Activated CD4-positive, alpha-beta T cell treated with anti-CD3 and anti-CD28 coated beads, Interleukin-2, amount 10 ng/mL, durations not matched to agents 7 days and 5 days (primary cell): ENCODE measurements at regions not wholly inside any gene's neighbourhood (a gene's known extent, or its start where the extent isn't known, plus 50 kb on each side); places are given as distances from the start of the nearest gene placed in this dataset.

Source experiments
- CTCF ChIA-PET: fragments of 350-600 bp; sonication (Branson Sonifier 250); formaldehyde crosslinking; loops from one replicate; lab custom pipeline; 2021; ENCODE audit warnings: antibody characterized with exemption; lab: Charles Lee
- POLR2A ChIA-PET: fragments of 350-600 bp; sonication (Branson Sonifier 250); formaldehyde crosslinking; loops from one replicate; lab custom pipeline; 2021; ENCODE audit warnings: antibody characterized with exemption; lab: Charles Lee
- DNase-seq: peaks from one replicate; pipeline ENCODE4 v3.0.0-alpha.2; 2020
- H3K27ac Mint-ChIP-seq: one replicate; pipeline ENCODE4 v1.8.0; 2021; ENCODE audit warnings: mild to moderate bottlenecking, moderate library complexity, mixed read lengths
- H3K27me3 Mint-ChIP-seq: one replicate; pipeline ENCODE4 v1.8.0; 2021; ENCODE audit warnings: mixed read lengths
- H3K36me3 Mint-ChIP-seq: one replicate; pipeline ENCODE4 v1.8.0; 2021; ENCODE audit warnings: low read depth, mixed read lengths
- H3K4me1 Mint-ChIP-seq: one replicate; pipeline ENCODE4 v1.8.0; 2021; ENCODE audit warnings: mixed read lengths
- H3K4me3 Mint-ChIP-seq: one replicate; pipeline ENCODE4 v1.8.0; 2021; ENCODE audit warnings: mild to moderate bottlenecking, moderate library complexity, mixed read lengths
- H3K9me3 Mint-ChIP-seq: one replicate; pipeline ENCODE4 v1.8.0; 2021; ENCODE audit warnings: mixed read lengths

DNA sequence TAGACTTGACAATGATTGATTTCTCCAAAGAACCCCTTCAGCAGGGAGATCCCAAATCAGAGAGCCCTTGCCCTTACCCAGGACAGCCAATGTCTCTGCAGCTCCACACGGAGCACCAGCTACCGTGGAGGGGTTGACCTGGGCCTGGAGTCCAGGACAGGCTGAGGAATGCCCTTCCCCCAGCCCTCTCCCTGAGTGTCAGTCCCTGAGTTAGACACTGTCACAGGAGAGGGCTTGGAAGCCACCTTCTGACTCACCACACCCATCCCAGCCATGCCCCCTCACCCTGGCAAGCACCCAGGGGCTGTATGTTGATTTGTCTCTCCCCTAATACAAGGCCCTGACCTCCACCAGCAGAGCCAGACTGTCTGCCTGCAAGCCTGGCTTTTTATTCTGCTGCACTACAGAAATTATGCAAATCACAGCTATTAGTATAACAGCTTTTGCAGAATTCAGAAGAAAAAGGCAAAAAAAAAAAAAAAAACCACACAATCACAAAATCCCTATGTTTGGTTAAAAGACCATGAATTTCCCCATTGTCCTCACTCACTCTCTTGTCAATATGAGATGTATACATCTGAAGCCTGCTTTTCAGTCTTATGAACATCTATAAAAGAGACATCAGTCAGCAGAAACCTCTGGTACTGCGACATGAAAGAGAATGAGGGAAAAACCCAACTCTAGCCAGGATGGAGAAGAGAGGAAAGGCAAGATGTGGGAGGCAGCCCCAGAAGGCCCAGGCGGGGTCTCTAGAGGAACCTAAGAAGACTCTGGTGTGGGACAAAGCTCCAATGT is 240.7 kb downstream of the UQCRFS1 start:
- H3K9me3 Mint-ChIP-seq: no peaks in the 10 kb centered on the region
- no peaks in the 10 kb centered on the region for H3K36me3 Mint-ChIP-seq
- ChIA-PET CTCF (no interaction called here), POLR2A (no interaction called here)
- no peak for DNase-seq
- no peaks in the 10 kb centered on the region for H3K27me3 Mint-ChIP-seq
- H3K27ac Mint-ChIP-seq: no peak overlapping the region
- H3K4me3 Mint-ChIP-seq: no peak overlapping the region
- no peaks in the 10 kb centered on the region for H3K4me1 Mint-ChIP-seq

DNA sequence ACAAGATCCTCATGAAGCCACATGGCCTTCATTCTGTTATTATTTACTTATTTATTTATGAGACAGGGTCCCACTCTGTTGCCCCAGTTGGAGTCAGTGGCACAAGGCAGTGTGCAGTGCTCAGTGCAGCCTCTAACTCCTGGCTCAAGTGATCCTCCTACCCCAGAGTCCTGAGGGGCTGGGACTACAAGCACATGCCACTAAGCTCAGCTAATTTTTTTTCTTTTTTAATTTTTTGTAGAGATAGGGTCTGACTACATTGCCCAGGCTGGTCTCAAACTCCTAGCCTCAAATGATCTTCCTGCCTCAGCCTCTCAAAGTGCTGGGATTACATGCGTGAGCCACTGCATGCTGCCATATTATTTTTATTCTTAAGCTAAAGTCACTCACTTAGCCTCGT is 241.4 kb downstream of the UQCRFS1 start:
- POLR2A ChIA-PET: no interaction called here
- no peak overlapping the region for H3K27ac Mint-ChIP-seq

DNA sequence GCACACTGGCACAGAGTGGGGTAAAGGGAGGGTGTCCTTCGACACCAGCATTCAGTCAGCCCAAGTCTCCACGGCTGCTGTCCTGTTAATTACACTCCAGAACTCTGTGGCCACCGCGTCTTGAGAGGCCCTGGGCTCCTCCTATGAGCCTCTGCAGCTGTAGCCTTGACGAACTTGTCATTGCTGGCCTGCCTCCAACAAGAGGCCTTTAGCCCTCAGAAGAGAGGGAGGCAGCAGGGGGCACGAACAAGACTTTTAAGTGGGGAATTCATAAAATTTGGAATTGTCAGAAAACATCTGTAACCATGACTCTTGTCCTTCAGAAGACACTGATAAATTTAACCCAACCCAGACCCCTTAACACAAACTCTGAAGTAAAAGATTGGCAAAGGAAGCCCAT is 241.9 kb downstream of the UQCRFS1 start:
- Mint-ChIP-seq H3K27ac (no peak overlapping the region), H3K9me3 (no peaks in the 10 kb centered on the region), H3K36me3 (no peaks in the 10 kb centered on the region), H3K4me3 (no peak overlapping the region), H3K4me1 (no peaks in the 10 kb centered on the region), H3K27me3 (no peaks in the 10 kb centered on the region)
- ChIA-PET CTCF (no interaction called here), POLR2A (no interaction called here)
- DNase-seq: no peak

More for the DNA sequence above, 241.4 kb downstream of the UQCRFS1 start:
- no peak overlapping the region for H3K4me3 Mint-ChIP-seq
- CTCF ChIA-PET: no interaction called here
- no peaks in the 10 kb centered on the region for H3K36me3 Mint-ChIP-seq
- H3K4me1 Mint-ChIP-seq: no peaks in the 10 kb centered on the region
- DNase-seq: no peak
- no peaks in the 10 kb centered on the region for H3K9me3 Mint-ChIP-seq
- no peaks in the 10 kb centered on the region for H3K27me3 Mint-ChIP-seq

DNA sequence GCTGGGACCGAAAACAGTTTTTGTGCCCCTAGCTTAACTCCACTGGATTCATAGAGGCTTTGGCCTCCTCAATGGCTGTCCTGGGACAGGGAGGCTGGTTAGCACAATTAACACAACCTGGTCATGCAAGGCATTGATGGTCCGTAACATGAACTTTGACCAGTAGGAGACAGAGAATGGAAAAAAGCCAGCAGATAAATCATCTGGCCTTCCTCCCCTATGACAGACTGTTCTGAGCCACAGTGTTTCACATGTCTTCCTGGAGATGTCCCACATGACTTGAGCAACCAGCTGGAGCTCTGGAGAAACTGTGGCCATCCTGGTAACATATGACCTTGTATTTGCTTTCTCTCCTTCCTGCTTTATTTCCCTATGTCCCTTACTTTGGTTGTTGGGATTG is 244.2 kb downstream of the UQCRFS1 start:
- Mint-ChIP-seq H3K36me3 (no peaks in the 10 kb centered on the region), H3K9me3 (no peaks in the 10 kb centered on the region), H3K4me1 (no peaks in the 10 kb centered on the region), H3K27me3 (no peaks in the 10 kb centered on the region), H3K27ac (no peak overlapping the region), H3K4me3 (no peak overlapping the region)
- no peak for DNase-seq
- POLR2A ChIA-PET: no interaction called here
- CTCF ChIA-PET: no interaction called here

DNA sequence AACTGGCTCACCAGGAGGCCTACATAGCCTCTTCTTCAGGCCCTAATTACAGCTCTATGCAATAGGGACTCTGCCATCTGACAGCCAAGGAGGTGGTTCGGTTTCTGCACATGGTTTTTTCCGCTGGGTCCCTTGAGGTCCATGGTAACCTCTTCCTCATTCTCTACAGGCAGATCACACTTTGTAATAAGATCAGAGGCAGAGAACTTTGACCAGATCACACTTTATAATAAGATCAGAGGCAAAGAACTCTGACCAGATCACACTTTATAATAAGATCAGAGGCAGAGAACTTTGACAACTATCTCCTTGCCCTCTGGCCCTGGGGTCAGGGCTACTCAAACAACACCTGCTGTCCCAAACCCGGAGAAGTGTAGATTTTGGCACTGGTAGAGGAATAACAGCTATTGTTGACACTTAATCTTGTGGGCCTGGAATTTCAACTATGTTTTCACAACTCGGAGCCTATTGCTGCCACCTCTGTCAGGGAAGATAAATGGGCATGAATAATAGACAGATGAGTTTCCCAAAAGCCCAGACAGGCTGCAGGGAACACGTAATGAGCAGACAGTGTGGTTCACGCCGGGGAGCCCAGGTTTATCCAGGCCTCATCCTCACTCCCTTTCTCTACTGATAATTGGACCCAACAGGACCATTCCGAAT is 246.1 kb downstream of the UQCRFS1 start:
- no peaks in the 10 kb centered on the region for H3K9me3 Mint-ChIP-seq
- H3K4me3 Mint-ChIP-seq: no peak overlapping the region
- ChIA-PET CTCF (no interaction called here), POLR2A (no interaction called here)
- no peaks in the 10 kb centered on the region for H3K27me3 Mint-ChIP-seq
- no peaks in the 10 kb centered on the region for H3K36me3 Mint-ChIP-seq
- no peak overlapping the region for H3K27ac Mint-ChIP-seq
- no peaks in the 10 kb centered on the region for H3K4me1 Mint-ChIP-seq
- no peak for DNase-seq

DNA sequence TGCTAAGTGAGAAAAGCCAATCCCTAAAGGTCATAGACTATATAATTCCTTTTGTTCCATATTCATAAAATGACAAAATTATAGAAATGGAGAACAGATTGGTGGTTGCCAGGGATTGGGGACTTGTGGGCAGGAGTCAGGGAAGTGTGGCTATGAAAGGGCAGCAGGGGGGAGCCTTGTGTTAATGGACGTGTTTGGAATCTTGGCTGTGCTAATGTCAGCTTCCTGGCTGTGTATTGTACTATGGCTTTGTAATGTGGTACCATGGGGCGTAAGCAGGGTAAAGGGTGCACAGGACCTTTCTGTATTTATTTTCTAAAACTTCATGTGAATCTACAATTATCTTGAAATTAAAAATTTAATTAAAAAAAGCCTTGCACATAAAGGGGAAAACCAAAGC is 248.5 kb downstream of the UQCRFS1 start:
- CTCF ChIA-PET: no interaction called here
- DNase-seq: no peak
- H3K4me3 Mint-ChIP-seq: no peak overlapping the region
- no peaks in the 10 kb centered on the region for H3K9me3 Mint-ChIP-seq
- no peak overlapping the region for H3K27ac Mint-ChIP-seq
- H3K4me1 Mint-ChIP-seq: no peaks in the 10 kb centered on the region
- no peaks in the 10 kb centered on the region for H3K36me3 Mint-ChIP-seq
- POLR2A ChIA-PET: no interaction called here
- no peaks in the 10 kb centered on the region for H3K27me3 Mint-ChIP-seq

DNA sequence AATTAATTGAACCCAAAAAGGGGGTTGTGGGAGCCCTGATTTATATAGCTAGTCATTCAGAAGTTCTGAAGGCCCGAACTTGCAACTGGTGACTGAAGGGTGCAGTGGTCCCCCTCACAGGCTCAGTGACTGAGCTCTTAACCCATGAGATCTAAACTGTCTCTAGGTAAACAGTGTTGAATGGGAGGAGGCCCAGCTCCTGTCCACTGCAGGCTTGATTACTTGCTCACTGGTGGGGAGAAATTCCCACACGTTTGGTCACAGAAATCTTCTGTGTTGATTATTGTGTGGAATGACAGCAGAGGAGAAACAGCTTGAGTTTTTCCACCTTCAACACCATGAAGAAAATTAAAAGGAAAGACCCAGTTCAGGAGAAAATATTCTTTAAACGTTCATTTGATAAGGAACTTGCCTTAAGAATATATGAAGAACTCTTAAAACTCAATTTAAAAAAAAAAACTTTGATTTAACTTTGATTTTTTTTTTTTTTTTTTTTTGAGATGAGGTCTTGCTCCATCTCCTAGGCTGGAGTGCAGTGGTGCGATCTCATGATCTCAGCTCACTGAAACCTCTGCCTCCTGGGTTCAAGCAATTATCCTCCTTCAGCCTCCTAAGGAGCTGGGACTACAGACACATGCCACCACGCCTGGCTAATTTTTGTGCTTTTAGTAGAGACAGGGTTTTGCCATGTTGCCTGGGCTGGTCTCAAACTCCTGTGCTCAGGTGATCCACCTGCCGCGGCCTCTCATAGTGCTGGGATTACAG is 249.3 kb downstream of the UQCRFS1 start:
- no peaks in the 10 kb centered on the region for H3K36me3 Mint-ChIP-seq
- CTCF ChIA-PET: interaction anchor here (0.7 kb wide), 1 partner anchor 12 kb away, joined by 7 read pairs; no protein-coding TSS in a partner anchor

DNA sequence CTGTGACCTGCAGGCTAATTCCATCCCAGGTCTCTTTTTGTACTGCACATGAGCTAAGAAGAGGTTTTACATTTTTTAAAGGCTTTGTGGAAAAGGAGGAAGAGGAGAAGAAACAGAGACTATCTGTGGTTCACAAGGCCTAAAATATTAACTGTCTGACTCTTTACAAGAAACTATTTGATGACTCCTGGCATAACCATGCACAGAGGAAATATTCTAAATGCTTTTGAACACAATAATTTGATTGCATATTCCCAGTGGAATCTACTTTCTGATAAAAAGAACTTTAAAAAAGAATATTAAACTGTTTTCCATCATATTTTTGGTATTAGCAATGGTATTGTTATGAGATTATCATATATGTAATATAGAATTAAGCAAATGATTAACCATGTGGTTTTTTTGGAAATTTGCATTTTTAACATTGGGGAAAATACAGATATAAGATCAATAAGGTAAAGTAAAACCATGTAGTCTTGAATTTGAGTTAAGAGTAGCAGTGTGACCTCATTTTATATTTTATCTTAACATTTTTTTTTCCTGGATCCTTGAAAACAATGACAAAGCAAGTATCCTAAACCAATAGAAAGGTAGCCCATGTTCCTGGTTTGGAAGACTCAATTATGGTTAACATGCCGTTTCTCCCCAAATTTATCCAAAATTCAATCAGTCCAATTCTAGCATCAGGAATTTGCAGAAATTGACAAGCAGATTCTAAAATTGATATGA is 251.0 kb downstream of the UQCRFS1 start:
- H3K36me3 Mint-ChIP-seq: no peaks in the 10 kb centered on the region
- no peak overlapping the region for H3K4me3 Mint-ChIP-seq
- POLR2A ChIA-PET: no interaction called here
- no peaks in the 10 kb centered on the region for H3K9me3 Mint-ChIP-seq
- no peak for DNase-seq
- H3K27me3 Mint-ChIP-seq: no peaks in the 10 kb centered on the region
- no peaks in the 10 kb centered on the region for H3K4me1 Mint-ChIP-seq
- no peak overlapping the region for H3K27ac Mint-ChIP-seq
- CTCF ChIA-PET: no interaction called here

More for the DNA sequence above, 249.3 kb downstream of the UQCRFS1 start:
- no peaks in the 10 kb centered on the region for H3K4me1 Mint-ChIP-seq
- no peak overlapping the region for H3K4me3 Mint-ChIP-seq
- POLR2A ChIA-PET: no interaction called here
- H3K9me3 Mint-ChIP-seq: no peaks in the 10 kb centered on the region
- no peak overlapping the region for H3K27ac Mint-ChIP-seq
- no peaks in the 10 kb centered on the region for H3K27me3 Mint-ChIP-seq
- DNase-seq: no peak

DNA sequence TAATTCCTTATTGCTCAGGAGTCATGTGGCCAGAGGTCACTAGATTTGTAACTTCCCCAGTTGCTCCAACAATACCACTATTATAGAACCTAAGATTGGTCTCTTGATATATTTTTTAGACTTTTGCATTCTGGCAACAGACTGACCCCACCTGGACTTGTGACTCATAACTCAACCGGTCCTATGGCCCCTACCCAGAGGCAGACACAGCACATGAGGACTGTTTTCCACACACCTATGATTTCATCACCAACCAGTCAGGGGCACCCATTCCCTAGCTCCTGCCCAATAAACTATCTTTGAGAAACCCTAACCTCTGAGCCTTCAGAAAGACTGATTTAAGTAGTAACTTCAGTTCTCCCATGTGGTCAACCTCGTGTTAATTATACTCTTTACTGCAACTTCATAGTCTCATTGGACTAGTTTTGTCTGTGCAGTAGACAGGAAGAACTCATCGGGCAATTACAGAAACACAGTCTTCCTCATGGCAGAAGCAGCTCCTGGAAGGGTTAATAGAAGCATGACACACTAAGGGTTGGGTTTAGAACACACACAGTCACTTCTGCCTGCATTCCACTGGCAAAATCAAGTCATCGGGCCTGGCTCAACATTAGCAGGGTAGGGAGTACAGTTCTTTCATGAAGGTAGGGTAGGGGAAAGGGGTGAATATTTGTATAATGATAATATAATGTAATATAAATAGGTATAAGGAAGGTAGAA is 251.8 kb downstream of the UQCRFS1 start:
- Mint-ChIP-seq H3K4me3 (no peak overlapping the region), H3K9me3 (no peaks in the 10 kb centered on the region), H3K27ac (no peak overlapping the region), H3K4me1 (no peaks in the 10 kb centered on the region), H3K27me3 (no peaks in the 10 kb centered on the region), H3K36me3 (no peaks in the 10 kb centered on the region)
- CTCF ChIA-PET: no interaction called here
- DNase-seq: no peak
- POLR2A ChIA-PET: no interaction called here

DNA sequence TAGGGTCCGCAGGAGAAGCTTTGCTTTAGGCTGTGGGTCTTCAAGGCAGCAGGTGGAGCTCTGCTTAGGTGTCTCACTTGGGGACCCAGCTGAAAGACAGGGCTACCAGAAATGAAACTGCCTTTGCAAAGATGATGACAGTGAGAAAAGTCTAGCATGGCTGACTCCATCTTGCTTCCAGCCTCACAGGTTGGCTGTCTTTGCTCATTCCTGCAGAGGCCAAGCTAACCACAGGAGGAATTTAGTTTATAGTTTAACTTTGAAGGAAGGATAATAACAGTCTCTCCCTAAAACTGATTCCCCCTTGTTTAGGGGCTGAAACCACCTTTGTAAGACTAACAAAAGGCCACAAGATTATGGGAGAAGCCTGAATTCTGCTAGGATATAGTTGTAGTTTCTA is 252.4 kb downstream of the UQCRFS1 start:
- Mint-ChIP-seq H3K4me1 (no peaks in the 10 kb centered on the region), H3K9me3 (no peaks in the 10 kb centered on the region)

DNA sequence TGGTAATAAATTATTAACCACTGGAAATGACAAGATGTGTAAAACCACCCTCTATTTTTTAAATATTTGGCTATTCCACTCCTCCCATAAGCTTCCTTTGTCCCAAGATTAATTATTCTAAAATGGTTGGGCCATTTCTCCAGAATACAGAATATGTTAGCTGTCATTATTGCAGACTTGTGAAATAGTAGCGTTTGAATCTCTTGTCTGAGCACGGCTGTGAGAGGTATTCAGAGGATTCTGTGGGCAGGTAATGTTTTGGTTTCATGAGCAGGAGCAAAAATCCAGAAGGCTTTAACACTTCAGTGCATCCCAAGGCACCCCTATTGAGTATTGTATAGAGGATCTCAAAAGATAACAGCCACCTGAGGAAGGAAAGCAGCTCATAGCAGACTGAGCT is 256.0 kb downstream of the UQCRFS1 start:
- no peak overlapping the region for H3K4me3 Mint-ChIP-seq
- H3K36me3 Mint-ChIP-seq: no peaks in the 10 kb centered on the region
- DNase-seq: no peak
- H3K27me3 Mint-ChIP-seq: no peaks in the 10 kb centered on the region
- POLR2A ChIA-PET: no interaction called here
- peaks cover 2% of the 10 kb centered on the region for H3K9me3 Mint-ChIP-seq
- no peaks in the 10 kb centered on the region for H3K4me1 Mint-ChIP-seq
- H3K27ac Mint-ChIP-seq: no peak overlapping the region
- CTCF ChIA-PET: no interaction called here

More for the DNA sequence above, 252.4 kb downstream of the UQCRFS1 start:
- Mint-ChIP-seq H3K36me3 (no peaks in the 10 kb centered on the region), H3K27me3 (no peaks in the 10 kb centered on the region), H3K4me3 (no peak overlapping the region), H3K27ac (no peak overlapping the region)
- ChIA-PET POLR2A (no interaction called here), CTCF (no interaction called here)
- no peak for DNase-seq

DNA sequence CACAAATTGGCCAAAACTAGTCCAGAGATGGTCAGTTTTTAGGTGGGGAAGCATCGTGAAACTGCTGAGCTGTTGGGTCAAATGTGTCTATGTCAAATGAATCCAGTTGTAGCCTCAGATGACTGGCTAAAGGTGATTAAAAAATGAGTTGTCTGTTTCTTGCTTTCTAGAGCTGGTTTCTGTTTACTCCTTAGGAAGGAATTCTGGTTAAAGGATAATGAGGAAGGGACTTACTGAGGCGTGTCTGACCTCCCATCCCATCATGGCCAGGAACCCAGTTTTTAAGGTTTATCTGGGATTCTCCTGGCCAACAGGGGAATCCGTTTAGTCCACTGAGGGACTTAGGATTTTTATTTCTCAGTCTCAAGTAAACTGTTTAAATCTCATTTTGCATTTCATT is 256.5 kb downstream of the UQCRFS1 start:
- H3K4me3 Mint-ChIP-seq: no peak overlapping the region
- peaks cover 2% of the 10 kb centered on the region for H3K9me3 Mint-ChIP-seq
- no peaks in the 10 kb centered on the region for H3K27me3 Mint-ChIP-seq
- H3K4me1 Mint-ChIP-seq: no peaks in the 10 kb centered on the region
- H3K36me3 Mint-ChIP-seq: no peaks in the 10 kb centered on the region
- CTCF ChIA-PET: no interaction called here
- no peak for DNase-seq
- no peak overlapping the region for H3K27ac Mint-ChIP-seq
- POLR2A ChIA-PET: no interaction called here
